ENCODE measurements at regions not wholly inside any gene's neighbourhood (a gene's known extent, or its start where the extent isn't known, plus 50 kb on each side); places are given as distances from the start of the nearest gene placed in this dataset.

DNA sequence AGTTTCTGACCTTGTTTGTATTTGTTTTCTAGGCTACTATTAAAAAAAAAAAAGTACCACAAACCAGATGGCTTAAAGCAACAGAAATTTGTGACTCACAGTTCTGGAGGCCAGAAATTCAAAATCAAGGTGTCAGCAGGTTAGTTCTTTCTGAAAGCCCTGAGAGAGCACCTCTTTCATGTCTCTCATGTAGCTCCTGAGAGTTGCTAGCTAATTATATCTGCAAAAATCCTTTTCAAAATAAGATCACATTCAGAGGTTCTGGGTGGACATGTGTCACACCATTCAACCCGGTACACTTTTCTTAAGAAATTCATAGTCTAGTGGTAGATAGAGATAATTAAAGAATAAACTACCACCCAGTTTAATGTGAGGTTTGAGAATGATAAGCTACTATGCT, 888.6 kb downstream of the GRID1 start:
- Histone ChIP-seq H3K9me3 (replicated peaks; ENCODE audit: control insufficient read depth, insufficient read depth, low read depth, low read length) (no peaks in the 10 kb centered on the region), H4K20me1 (replicated peaks; ENCODE audit: control insufficient read depth, insufficient read depth, low read length) (no peaks in the 10 kb centered on the region), H3K4me2 (ENCODE audit: insufficient read depth, low read length) (no peak overlapping the region), H2AFZ (ENCODE audit: low read depth, low read length) (no peak overlapping the region), H3K27ac (ENCODE audit: extremely low read depth, low read depth, low read length) (no peak overlapping the region), H3K9ac (ENCODE audit: insufficient read depth in 1 of 2, low read depth in 2 of 2, low read length in 2 of 2) (no peak overlapping the region), H3K9me1 (ENCODE audit: control insufficient read depth, insufficient read depth, low read length) (no peaks in the 10 kb centered on the region), H3K79me2 (ENCODE audit: control insufficient read depth, insufficient read depth, low read length) (no peaks in the 10 kb centered on the region), H3K4me1 (replicated peaks in 1 of 2; ENCODE audit: control insufficient read depth in 2 of 2, insufficient read depth in 2 of 2, low read length in 2 of 2) (no peaks in the 10 kb centered on the region), H3K27me3 (ENCODE audit: control insufficient read depth in 2 of 2, insufficient read depth in 2 of 2, low read length in 2 of 2) (no peaks in the 10 kb centered on the region), H3K4me3 (no peak overlapping the region), H3K36me3 (ENCODE audit: control insufficient read depth, insufficient read depth, low read length) (no peaks in the 10 kb centered on the region)
- CTCF ChIA-PET (ENCODE audit: low intra/inter-chr PET ratio) = no interaction called here
- intact Hi-C loops (cut with micrococcal nuclease) = no loop called here
- no peak for DNase-seq (ENCODE audit: extremely low read depth in 1 of 4, low spot score in 3 of 4)
- BruUV-seq (replicated peaks) = no TSS peak
- ATAC-seq = no peak
- POLR2A ChIA-PET = interaction anchor here (0.7 kb wide), 1 partner anchor 202 kb away, joined by 3 read pairs; no protein-coding TSS in a partner anchor
- in situ Hi-C loops (cut with MboI) = no loop called here
- TF ChIP-seq XRCC3 (IDR thresholded peaks at IDR 0.05) = no peak
- TF ChIP-seq KDM5B (IDR thresholded peaks at IDR 0.05; ENCODE audit: insufficient replicate concordance, low read depth, low read length) = no peak
- no peak for TF ChIP-seq NFIC (IDR thresholded peaks at IDR 0.05)
- TF ChIP-seq POLR2AphosphoS2 (IDR thresholded peaks at IDR 0.05; ENCODE audit: low read length) = no peak
- TF ChIP-seq ZNF3 (CRISPR knock-in tag; IDR thresholded peaks at IDR 0.05) = no peak
- TF ChIP-seq MYNN (IDR thresholded peaks at IDR 0.05) = no peak
- no peak for TF ChIP-seq MYNN (CRISPR knock-in tag; IDR thresholded peaks at IDR 0.05)
- no peak for TF ChIP-seq LARP7 (IDR thresholded peaks at IDR 0.05)
- no peak for TF ChIP-seq ZFX (CRISPR knock-in tag; IDR thresholded peaks at IDR 0.05)
- TF ChIP-seq ZBTB33 (CRISPR knock-in tag; IDR thresholded peaks at IDR 0.05) = no peak
- TF ChIP-seq ZNF384 (IDR thresholded peaks at IDR 0.05; ENCODE audit: low read depth, low read length) = no peak
- TF ChIP-seq, protein P1, sequence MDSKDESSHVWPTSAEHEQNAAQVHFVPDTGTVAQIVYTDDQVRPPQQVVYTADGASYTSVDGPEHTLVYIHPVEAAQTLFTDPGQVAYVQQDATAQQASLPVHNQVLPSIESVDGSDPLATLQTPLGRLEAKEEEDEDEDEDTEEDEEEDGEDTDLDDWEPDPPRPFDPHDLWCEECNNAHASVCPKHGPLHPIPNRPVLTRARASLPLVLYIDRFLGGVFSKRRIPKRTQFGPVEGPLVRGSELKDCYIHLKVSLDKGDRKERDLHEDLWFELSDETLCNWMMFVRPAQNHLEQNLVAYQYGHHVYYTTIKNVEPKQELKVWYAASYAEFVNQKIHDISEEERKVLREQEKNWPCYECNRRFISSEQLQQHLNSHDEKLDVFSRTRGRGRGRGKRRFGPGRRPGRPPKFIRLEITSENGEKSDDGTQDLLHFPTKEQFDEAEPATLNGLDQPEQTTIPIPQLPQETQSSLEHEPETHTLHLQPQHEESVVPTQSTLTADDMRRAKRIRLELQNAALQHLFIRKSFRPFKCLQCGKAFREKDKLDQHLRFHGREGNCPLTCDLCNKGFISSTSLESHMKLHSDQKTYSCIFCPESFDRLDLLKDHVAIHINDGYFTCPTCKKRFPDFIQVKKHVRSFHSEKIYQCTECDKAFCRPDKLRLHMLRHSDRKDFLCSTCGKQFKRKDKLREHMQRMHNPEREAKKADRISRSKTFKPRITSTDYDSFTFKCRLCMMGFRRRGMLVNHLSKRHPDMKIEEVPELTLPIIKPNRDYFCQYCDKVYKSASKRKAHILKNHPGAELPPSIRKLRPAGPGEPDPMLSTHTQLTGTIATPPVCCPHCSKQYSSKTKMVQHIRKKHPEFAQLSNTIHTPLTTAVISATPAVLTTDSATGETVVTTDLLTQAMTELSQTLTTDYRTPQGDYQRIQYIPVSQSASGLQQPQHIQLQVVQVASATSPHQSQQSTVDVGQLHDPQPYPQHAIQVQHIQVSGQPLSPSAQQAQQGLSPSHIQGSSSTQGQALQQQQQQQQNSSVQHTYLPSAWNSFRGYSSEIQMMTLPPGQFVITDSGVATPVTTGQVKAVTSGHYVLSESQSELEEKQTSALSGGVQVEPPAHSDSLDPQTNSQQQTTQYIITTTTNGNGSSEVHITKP (IDR thresholded peaks at IDR 0.05; ENCODE audit: partially characterized antibody) = no peak
- FAIRE-seq = no peak
- WGBS (ENCODE audit: insufficient coverage, low coverage, missing lambda C conversion rate) = 0% methylated on average over 1 of the region's 1 CpG

Data from K562 (cell line).